Fibroblast of the aortic adventitia (primary cell): ENCODE measurements at regions not wholly inside any gene's neighbourhood (a gene's known extent, or its start where the extent isn't known, plus 50 kb on each side); places are given as distances from the start of the nearest gene placed in this dataset.
"Not testable (repeated sequence)": the region's sequence is repeated elsewhere in the genome, so short reads cannot be mapped to it uniquely, and the experiment has no call there.

ENCODE experiments used
- DNase-seq: peaks from one replicate; pipeline ENCODE4 v3.0.0-alpha.2; 2010; ENCODE audit warnings: low read depth
- H3K4me3 ChIP-seq: 2 replicates; pipeline ENCODE4 v1.5.1; 2011; ENCODE audit warnings: low read depth, mild to moderate bottlenecking, control low read depth, low read length, moderate library complexity
- TF ChIP-seq, protein P1 (sequence below): IDR thresholded peaks from 2 replicates; pipeline ENCODE4 v1.5.1; 2011; ENCODE audit warnings: mild to moderate bottlenecking, low read length, control low read depth, inconsistent platforms; ENCODE audit not compliant: insufficient read depth

- no peak overlapping the region for H3K4me3 ChIP-seq
- TF ChIP-seq, protein P1, sequence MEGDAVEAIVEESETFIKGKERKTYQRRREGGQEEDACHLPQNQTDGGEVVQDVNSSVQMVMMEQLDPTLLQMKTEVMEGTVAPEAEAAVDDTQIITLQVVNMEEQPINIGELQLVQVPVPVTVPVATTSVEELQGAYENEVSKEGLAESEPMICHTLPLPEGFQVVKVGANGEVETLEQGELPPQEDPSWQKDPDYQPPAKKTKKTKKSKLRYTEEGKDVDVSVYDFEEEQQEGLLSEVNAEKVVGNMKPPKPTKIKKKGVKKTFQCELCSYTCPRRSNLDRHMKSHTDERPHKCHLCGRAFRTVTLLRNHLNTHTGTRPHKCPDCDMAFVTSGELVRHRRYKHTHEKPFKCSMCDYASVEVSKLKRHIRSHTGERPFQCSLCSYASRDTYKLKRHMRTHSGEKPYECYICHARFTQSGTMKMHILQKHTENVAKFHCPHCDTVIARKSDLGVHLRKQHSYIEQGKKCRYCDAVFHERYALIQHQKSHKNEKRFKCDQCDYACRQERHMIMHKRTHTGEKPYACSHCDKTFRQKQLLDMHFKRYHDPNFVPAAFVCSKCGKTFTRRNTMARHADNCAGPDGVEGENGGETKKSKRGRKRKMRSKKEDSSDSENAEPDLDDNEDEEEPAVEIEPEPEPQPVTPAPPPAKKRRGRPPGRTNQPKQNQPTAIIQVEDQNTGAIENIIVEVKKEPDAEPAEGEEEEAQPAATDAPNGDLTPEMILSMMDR, result no peak
- DNase-seq, result no peak
Observed at GRCh38 chr2:190150413-190150812, 87.9 kb upstream of the MSTN start.

DNA sequence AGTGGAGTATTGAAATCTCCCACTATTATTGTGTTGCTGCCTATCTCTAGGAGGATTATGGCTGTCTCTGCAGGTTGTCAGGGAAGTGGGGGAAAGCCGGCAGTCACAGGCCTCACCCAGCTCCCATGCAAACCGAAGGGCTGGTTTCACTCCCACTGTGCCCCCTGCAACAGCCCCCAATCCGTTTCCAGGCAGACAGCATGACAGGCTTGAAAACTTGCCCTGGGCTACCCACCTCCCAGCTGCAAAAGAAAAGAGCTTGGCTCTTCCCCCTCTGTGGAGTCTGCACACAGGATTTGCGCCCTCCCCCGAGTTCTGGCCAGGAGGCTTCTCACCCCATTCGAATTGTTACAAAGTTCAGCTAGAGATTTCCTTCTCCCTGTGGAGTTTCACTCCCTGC is 87.4 kb upstream of the MSTN start:
- DNase-seq, result no peak
- TF ChIP-seq, protein P1, result no peak
- H3K4me3 ChIP-seq, result no peak overlapping the region

DNA sequence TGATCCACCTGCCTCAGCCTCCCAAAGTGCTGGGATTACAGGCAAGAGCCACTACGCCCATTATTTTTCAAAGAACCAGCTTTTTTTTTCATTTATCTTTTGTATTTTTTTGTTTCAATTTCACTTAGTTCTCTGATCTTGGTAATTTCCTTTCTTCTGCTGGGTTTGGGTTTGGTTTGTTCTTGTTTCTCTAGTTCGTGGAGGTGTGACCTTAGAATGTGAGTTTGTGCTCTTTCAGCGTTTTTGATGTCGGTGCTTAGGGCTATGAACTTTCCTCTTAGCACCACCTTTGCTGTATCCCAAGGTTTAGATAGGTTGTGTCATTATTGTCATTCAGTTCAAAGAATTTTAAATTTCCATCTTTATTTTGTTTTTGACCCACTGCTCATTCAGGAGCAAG is 86.7 kb upstream of the MSTN start:
- TF ChIP-seq, protein P1, result no peak
- H3K4me3 ChIP-seq, result no peak overlapping the region
- no peak for DNase-seq

GRCh38 chr2:190146109-190146508 is 83.6 kb upstream of the MSTN start:
- not testable (repeated sequence) for DNase-seq, H3K4me3 ChIP-seq

DNA sequence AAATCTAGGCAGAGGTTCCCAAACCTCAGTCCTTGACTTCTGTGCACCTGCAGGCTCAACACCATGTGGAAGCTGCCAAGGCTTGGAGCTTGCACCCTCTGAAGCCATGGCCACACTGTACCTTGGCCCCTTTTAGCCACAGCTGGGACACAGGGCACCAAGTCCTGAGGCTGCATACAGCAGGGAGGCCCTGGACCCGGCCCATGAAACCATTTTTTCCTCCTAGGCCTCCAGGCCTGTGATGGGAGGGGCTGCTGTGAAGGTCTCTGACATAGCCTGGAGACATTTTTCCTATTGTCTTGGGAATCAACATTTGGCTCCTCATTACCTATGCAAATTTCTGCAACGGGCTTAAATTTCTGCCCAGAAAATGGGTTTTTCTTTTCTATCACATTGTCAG is 77.9 kb upstream of the MSTN start:
- not testable (repeated sequence) for H3K4me3 ChIP-seq, DNase-seq

- TF ChIP-seq, protein P1, result no peak
- DNase-seq, result no peak
- H3K4me3 ChIP-seq, result no peak overlapping the region
Observed at GRCh38 chr2:190139371-190139770, 76.8 kb upstream of the MSTN start.

GRCh38 chr2:190138032-190138431 is 75.5 kb upstream of the MSTN start:
- H3K4me3 ChIP-seq, result no peak overlapping the region
- TF ChIP-seq, protein P1, result no peak
- no peak for DNase-seq

DNA sequence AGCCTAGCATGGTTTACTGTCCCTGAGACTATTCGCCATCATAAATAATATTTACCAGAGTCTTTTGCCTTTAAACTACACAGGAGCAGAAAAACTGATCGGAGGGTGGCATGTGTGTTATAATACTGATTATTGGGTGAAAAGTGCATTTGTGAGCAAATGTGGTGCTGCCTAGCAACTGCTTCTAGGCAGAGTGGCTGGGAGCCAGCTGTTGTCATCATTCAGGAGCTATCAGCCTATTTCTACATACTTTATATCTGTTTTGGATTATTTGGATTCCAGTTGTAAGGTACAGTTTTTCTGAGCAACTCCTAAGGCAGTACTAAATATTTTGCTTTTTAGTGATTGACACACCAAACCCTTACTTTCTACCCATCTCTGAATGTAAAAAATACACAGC is 75.0 kb upstream of the MSTN start:
- H3K4me3 ChIP-seq, result no peak overlapping the region
- peak; percentile 71 for DNase-seq
- TF ChIP-seq, protein P1, result no peak
